ENCODE measurements at regions not wholly inside any gene's neighbourhood (a gene's known extent, or its start where the extent isn't known, plus 50 kb on each side); places are given as distances from the start of the nearest gene placed in this dataset.

- intact Hi-C loops (cut with DNase I) = no loop called here
- DNase-seq (ENCODE audit: missing footprints) (no peak), ATAC-seq (no peak)
These were observed 317.6 kb upstream of the CNKSR2 start for GRCh38 chrX:21056622-21057021.

GRCh38 chrX:21047034-21047455, 327.2 kb upstream of the CNKSR2 start:
- no peak for ATAC-seq
- intact Hi-C loops (cut with DNase I) = no loop called here
- no peak for DNase-seq (ENCODE audit: missing footprints)

- intact Hi-C loops (cut with DNase I) = no loop called here
- ATAC-seq (no peak), DNase-seq (ENCODE audit: missing footprints) (no peak)
These were observed 359.9 kb upstream of the CNKSR2 start for GRCh38 chrX:21014326-21014725.

GRCh38 chrX:21004835-21005234, 369.4 kb upstream of the CNKSR2 start:
- no peak for ATAC-seq
- DNase-seq (ENCODE audit: missing footprints) = no peak
- intact Hi-C loops (cut with DNase I) = no loop called here

- DNase-seq (ENCODE audit: missing footprints) (no peak), ATAC-seq (no peak)
- intact Hi-C loops (cut with DNase I) = no loop called here
These were observed 378.4 kb upstream of the CNKSR2 start for GRCh38 chrX:20995829-20996228.

- ATAC-seq (no peak), DNase-seq (ENCODE audit: missing footprints) (no peak)
- intact Hi-C loops (cut with DNase I) = no loop called here
These were observed 384.9 kb upstream of the CNKSR2 start for GRCh38 chrX:20989361-20989760.

GRCh38 chrX:20988804-20989203, 385.4 kb upstream of the CNKSR2 start:
- DNase-seq (ENCODE audit: missing footprints) (no peak), ATAC-seq (no peak)
- intact Hi-C loops (cut with DNase I) = no loop called here

- DNase-seq (ENCODE audit: missing footprints) (no peak), ATAC-seq (no peak)
- intact Hi-C loops (cut with DNase I) = no loop called here
These were observed 386.1 kb upstream of the CNKSR2 start for GRCh38 chrX:20988118-20988517.

GRCh38 chrX:20980426-20980825, 393.8 kb upstream of the CNKSR2 start:
- intact Hi-C loops (cut with DNase I) = no loop called here
- DNase-seq (ENCODE audit: missing footprints) (no peak), ATAC-seq (no peak)

- ATAC-seq (no peak), DNase-seq (ENCODE audit: missing footprints) (no peak)
- intact Hi-C loops (cut with DNase I) = no loop called here
These were observed 399.9 kb upstream of the CNKSR2 start for GRCh38 chrX:20974326-20974725.

- ATAC-seq = no peak
- intact Hi-C loops (cut with DNase I) = no loop called here
- DNase-seq (ENCODE audit: missing footprints) = no peak
These were observed 401.2 kb upstream of the CNKSR2 start for GRCh38 chrX:20973038-20973437.

GRCh38 chrX:20971250-20971649, 403.0 kb upstream of the CNKSR2 start:
- no peak for DNase-seq (ENCODE audit: missing footprints)
- ATAC-seq = no peak
- intact Hi-C loops (cut with DNase I) = no loop called here

- intact Hi-C loops (cut with DNase I) = no loop called here
- ATAC-seq = no peak
These were observed 404.7 kb upstream of the CNKSR2 start for GRCh38 chrX:20969565-20969964.

GRCh38 chrX:20968996-20969395, 405.2 kb upstream of the CNKSR2 start:
- no peak for ATAC-seq
- no peak for DNase-seq (ENCODE audit: missing footprints)
- intact Hi-C loops (cut with DNase I) = no loop called here

More at GRCh38 chrX:20969565-20969964, 404.7 kb upstream of the CNKSR2 start:
- no peak for DNase-seq (ENCODE audit: missing footprints)

- intact Hi-C loops (cut with DNase I) = no loop called here
- DNase-seq (ENCODE audit: missing footprints) (no peak), ATAC-seq (no peak)
These were observed 406.5 kb upstream of the CNKSR2 start for GRCh38 chrX:20967725-20968124.

- intact Hi-C loops (cut with DNase I) = no loop called here
- no peak for DNase-seq (ENCODE audit: missing footprints)
- no peak for ATAC-seq
These were observed 408.8 kb upstream of the CNKSR2 start for GRCh38 chrX:20965270-20966044.

GRCh38 chrX:20954014-20954413, 420.2 kb upstream of the CNKSR2 start:
- intact Hi-C loops (cut with DNase I) = no loop called here
- DNase-seq (ENCODE audit: missing footprints) = no peak
- no peak for ATAC-seq

GRCh38 chrX:20952180-20952579, 422.0 kb upstream of the CNKSR2 start:
- intact Hi-C loops (cut with DNase I) = no loop called here
- no peak for DNase-seq (ENCODE audit: missing footprints)
- no peak for ATAC-seq

- ATAC-seq (no peak), DNase-seq (ENCODE audit: missing footprints) (no peak)
- intact Hi-C loops (cut with DNase I) = no loop called here
These were observed 423.0 kb upstream of the CNKSR2 start for GRCh38 chrX:20951016-20951810.

- intact Hi-C loops (cut with DNase I) = no loop called here
These were observed 426.8 kb upstream of the CNKSR2 start for GRCh38 chrX:20947411-20947912.

More at GRCh38 chrX:20947411-20947912, 426.8 kb upstream of the CNKSR2 start:
- ATAC-seq (no peak), DNase-seq (ENCODE audit: missing footprints) (no peak)
